ENCODE measurements at regions not wholly inside any gene's neighbourhood (a gene's known extent, or its start where the extent isn't known, plus 50 kb on each side); places are given as distances from the start of the nearest gene placed in this dataset.
"Not testable (repeated sequence)": the region's sequence is repeated elsewhere in the genome, so short reads cannot be mapped to it uniquely, and the experiment has no call there.

- no peak overlapping the region for H3K4me3 ChIP-seq (ENCODE audit: low read depth, low read length)
- no peaks in the 10 kb centered on the region for H3K9me3 ChIP-seq (ENCODE audit: control insufficient read depth, insufficient read depth, low read length)
- no peak for TF ChIP-seq CTCF (IDR thresholded peaks at IDR 0.05; ENCODE audit: low read depth, low read length)
- H3K27me3 ChIP-seq (ENCODE audit: control insufficient read depth, insufficient read depth, low read length) = no peaks in the 10 kb centered on the region
- ChIA-PET POLR2A (no interaction called here), CTCF (interaction anchor here (1.0 kb wide), 1 partner anchor 9 kb away, joined by 3 read pairs; no protein-coding TSS in a partner anchor)
- DNase-seq (ENCODE audit: low read depth, low spot score) = no peak
- H3K27ac ChIP-seq (ENCODE audit: low read depth, low read length) = no peak overlapping the region
Measured at GRCh38 chr12:102329883-102330282, 132.2 kb upstream of the PMCH start.

GRCh38 chr12:102326982-102327381 is 129.3 kb upstream of the PMCH start:
- ChIA-PET CTCF (no interaction called here), POLR2A (no interaction called here)
- Histone ChIP-seq H3K9me3 (ENCODE audit: control insufficient read depth, insufficient read depth, low read length) (no peaks in the 10 kb centered on the region), H3K27ac (ENCODE audit: low read depth, low read length) (no peak overlapping the region), H3K4me3 (ENCODE audit: low read depth, low read length) (no peak overlapping the region), H3K27me3 (ENCODE audit: control insufficient read depth, insufficient read depth, low read length) (no peaks in the 10 kb centered on the region)
- DNase-seq (ENCODE audit: low read depth, low spot score) = no peak
- TF ChIP-seq CTCF (IDR thresholded peaks at IDR 0.05; ENCODE audit: low read depth, low read length) = no peak

GRCh38 chr12:102325108-102325507 is 127.5 kb upstream of the PMCH start:
- H3K4me3 ChIP-seq (ENCODE audit: low read depth, low read length); H3K9me3 ChIP-seq (ENCODE audit: control insufficient read depth, insufficient read depth, low read length); H3K27me3 ChIP-seq (ENCODE audit: control insufficient read depth, insufficient read depth, low read length); DNase-seq (ENCODE audit: low read depth, low spot score); POLR2A ChIA-PET; CTCF ChIA-PET; H3K27ac ChIP-seq (ENCODE audit: low read depth, low read length): not testable (repeated sequence)

GRCh38 chr12:102323799-102324198 is 126.2 kb upstream of the PMCH start:
- Histone ChIP-seq H3K27ac (ENCODE audit: low read depth, low read length) (no peak overlapping the region), H3K27me3 (ENCODE audit: control insufficient read depth, insufficient read depth, low read length) (no peaks in the 10 kb centered on the region), H3K9me3 (ENCODE audit: control insufficient read depth, insufficient read depth, low read length) (no peaks in the 10 kb centered on the region), H3K4me3 (ENCODE audit: low read depth, low read length) (no peak overlapping the region)
- no peak for TF ChIP-seq CTCF (IDR thresholded peaks at IDR 0.05; ENCODE audit: low read depth, low read length)
- no peak for DNase-seq (ENCODE audit: low read depth, low spot score)
- ChIA-PET CTCF (interaction anchor here (1.1 kb wide), 1 partner anchor 379 kb away, joined by 3 read pairs; no protein-coding TSS in a partner anchor), POLR2A (no interaction called here)

- no peaks in the 10 kb centered on the region for H3K27me3 ChIP-seq (ENCODE audit: control insufficient read depth, insufficient read depth, low read length)
- no peaks in the 10 kb centered on the region for H3K9me3 ChIP-seq (ENCODE audit: control insufficient read depth, insufficient read depth, low read length)
- no peak overlapping the region for H3K4me3 ChIP-seq (ENCODE audit: low read depth, low read length)
- ChIA-PET POLR2A (no interaction called here), CTCF (interaction anchor here (1.7 kb wide), 1 partner anchor 163 kb away, joined by 7 read pairs; no protein-coding TSS in a partner anchor)
- DNase-seq (ENCODE audit: low read depth, low spot score) = no peak
- TF ChIP-seq CTCF (IDR thresholded peaks at IDR 0.05; ENCODE audit: low read depth, low read length) = no peak
- no peak overlapping the region for H3K27ac ChIP-seq (ENCODE audit: low read depth, low read length)
Measured at GRCh38 chr12:102322254-102322653, 124.6 kb upstream of the PMCH start.
